Upper lobe of left lung (tissue), 6 donors: ENCODE measurements at regions not wholly inside any gene's neighbourhood (a gene's known extent, or its start where the extent isn't known, plus 50 kb on each side); places are given as distances from the start of the nearest gene placed in this dataset.
"Not testable (repeated sequence)": the region's sequence is repeated elsewhere in the genome, so short reads cannot be mapped to it uniquely, and the experiment has no call there.

Experiments
- ATAC-seq, 2 donors: fragments of 200-7000 bp; cut with Tn5 transposase; one replicate each; pipeline ENCODE4 v1.9.1; 2022; ENCODE audit warnings: mild to moderate bottlenecking in 2 of 2, moderate library complexity in 2 of 2; ENCODE audit not compliant: low FRiP score in 2 of 2
- DNase-seq, 2 donors: peaks; one replicate each; pipeline ENCODE4 v3.0.0-alpha.2; 2019 to 2020
- H3K27ac ChIP-seq, 4 donors: fragments of 200-600 bp; sonication (generic); one replicate each; pipeline ENCODE4 v1.5.1; 2016 to 2019
- H3K27me3 ChIP-seq, 4 donors: fragments of 200-600 bp; sonication (generic); one replicate each; pipeline ENCODE4 v1.5.1; 2017 to 2019
- H3K36me3 ChIP-seq, 4 donors: fragments of 200-600 bp; sonication (generic); one replicate each; pipeline ENCODE4 v1.5.1; 2016 to 2019
- H3K4me1 ChIP-seq, 4 donors: fragments of 200-600 bp; sonication (generic); one replicate each; pipeline ENCODE4 v1.5.1; 2018 to 2019
- H3K4me3 ChIP-seq, 4 donors: fragments of 200-600 bp; sonication (generic); one replicate each; pipeline ENCODE4 v1.5.1; 2017 to 2019; ENCODE audit warnings: mild to moderate bottlenecking in 2 of 4, moderate library complexity in 1 of 4
- H3K9me3 ChIP-seq, 4 donors: fragments of 200-600 bp; sonication (generic); one replicate each; pipeline ENCODE4 v1.5.1; 2018 to 2019
- CTCF ChIP-seq, 6 experiments: fragments of 450-650 bp in 4 of 6; fragments of 200-600 bp in 2 of 6; sonication (generic) in 2 of 6; IDR thresholded peaks; one replicate each; pipeline ENCODE4 v1.5.1; 2016 to 2019; ENCODE audit warnings: antibody characterized with exemption in 6 of 6
- EP300 ChIP-seq, 4 donors: sonication (generic); formaldehyde crosslinking; IDR thresholded peaks; one replicate each; pipeline ENCODE4 v1.5.1; 2017; ENCODE audit warnings: antibody characterized with exemption in 4 of 4, control low read depth in 2 of 4
- POLR2A ChIP-seq, 4 donors: fragments of 450-650 bp; IDR thresholded peaks; one replicate each; pipeline ENCODE4 v1.5.1; 2016 to 2017; ENCODE audit warnings: antibody characterized with exemption in 4 of 4, mild to moderate bottlenecking in 2 of 4
- POLR2AphosphoS5 ChIP-seq, 2 donors: sonication (generic); formaldehyde crosslinking; IDR thresholded peaks; one replicate each; pipeline ENCODE4 v1.5.1; 2017; ENCODE audit warnings: antibody characterized with exemption in 2 of 2
- WGBS, 2 donors: methylation state at CpG; one replicate each; pipeline ENCODE4 v1.1.5; 2017 to 2018; 5-methylcytosine and 5-hydroxymethylcytosine counted together
- donor health status: DM: no; HTN: no; CAD: no; lungs with moderate emphysema.
- donor health status: DM: no; HTN: yes; CAD: no; lungs with severe emphysema.

DNA sequence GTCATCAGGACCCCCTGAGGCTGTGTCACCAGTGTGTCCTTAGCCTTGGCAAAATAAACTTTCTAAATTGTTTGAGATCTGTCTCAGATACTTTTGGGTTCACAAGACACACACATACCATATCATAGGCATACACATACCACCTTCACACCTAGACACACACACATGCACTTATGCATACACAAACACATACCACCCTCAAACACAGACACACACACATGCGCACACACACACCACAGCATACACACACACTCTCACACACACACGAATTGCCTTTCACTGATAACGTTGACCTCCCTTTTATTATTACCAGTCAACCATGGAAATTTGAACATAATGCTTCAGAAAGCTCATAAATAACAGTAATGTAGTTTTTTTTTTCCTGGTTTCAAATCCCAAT is 108.6 kb upstream of the MYLIP start:
- no peaks in the 10 kb centered on the region for H3K4me1 ChIP-seq
- no peaks in the 10 kb centered on the region for H3K36me3 ChIP-seq
- DNase-seq (no peak), ATAC-seq (no peak)
- WGBS, 2 donors, result 90 to 92% methylated on average over 3 of the region's 3 CpGs
- no peak overlapping the region for H3K27ac ChIP-seq
- no peaks in the 10 kb centered on the region for H3K9me3 ChIP-seq
- H3K27me3 ChIP-seq, result no peaks in the 10 kb centered on the region
- TF ChIP-seq POLR2A (IDR thresholded peaks at IDR 0.05), result no peak
- no peak for TF ChIP-seq POLR2AphosphoS5 (IDR thresholded peaks at IDR 0.05)
- TF ChIP-seq CTCF (IDR thresholded peaks at IDR 0.05), result no peak
- TF ChIP-seq EP300 (IDR thresholded peaks at IDR 0.05), result no peak
- no peak overlapping the region for H3K4me3 ChIP-seq

- H3K27ac ChIP-seq, result no peak overlapping the region
- ATAC-seq (peak in 1 of 2 donors; percentile 49), DNase-seq (no peak)
- H3K27me3 ChIP-seq, result no peaks in the 10 kb centered on the region
- H3K4me3 ChIP-seq, result no peak overlapping the region
- 81 to 88% methylated on average over 3 of the region's 3 CpGs for WGBS, 2 donors
- no peaks in the 10 kb centered on the region for H3K9me3 ChIP-seq
- no peak for TF ChIP-seq EP300 (IDR thresholded peaks at IDR 0.05)
- no peak for TF ChIP-seq POLR2A (IDR thresholded peaks at IDR 0.05)
- TF ChIP-seq POLR2AphosphoS5 (IDR thresholded peaks at IDR 0.05), result no peak
- TF ChIP-seq CTCF (IDR thresholded peaks at IDR 0.05), result no peak
- no peaks in the 10 kb centered on the region for H3K4me1 ChIP-seq
- no peaks in the 10 kb centered on the region for H3K36me3 ChIP-seq
These were observed 109.4 kb upstream of the MYLIP start for GRCh38 chr6:16019462-16019861.

DNA sequence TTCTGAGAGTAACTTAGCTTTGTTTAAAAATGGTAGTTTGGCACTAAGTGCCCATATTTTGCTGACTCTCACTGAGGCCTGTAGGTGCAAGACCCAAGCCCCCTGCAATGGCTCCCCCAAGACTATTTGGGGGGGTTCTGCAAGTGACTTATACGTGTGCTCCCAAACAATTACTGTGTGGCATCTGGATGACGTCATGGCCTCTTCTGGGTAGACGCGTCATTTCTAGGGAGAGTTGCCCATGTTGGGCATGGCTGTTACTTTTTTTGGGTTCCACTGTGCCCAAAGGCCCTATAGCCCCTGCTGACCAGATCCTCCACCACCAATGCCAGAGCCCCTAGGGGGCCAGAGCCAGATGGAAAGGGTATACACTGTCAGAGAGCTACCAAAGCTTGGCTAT is 110.3 kb upstream of the MYLIP start:
- TF ChIP-seq POLR2AphosphoS5 (IDR thresholded peaks at IDR 0.05) (no peak), CTCF (IDR thresholded peaks at IDR 0.05) (no peak), POLR2A (IDR thresholded peaks at IDR 0.05) (no peak), EP300 (IDR thresholded peaks at IDR 0.05) (no peak)
- Histone ChIP-seq H3K36me3 (no peaks in the 10 kb centered on the region), H3K4me3 (no peak overlapping the region), H3K27ac (no peak overlapping the region), H3K27me3 (no peaks in the 10 kb centered on the region), H3K9me3 (no peaks in the 10 kb centered on the region), H3K4me1 (no peaks in the 10 kb centered on the region)
- DNase-seq, result no peak
- WGBS, 2 donors, result 98 to 100% methylated on average over 4 of the region's 4 CpGs
- peak in 1 of 2 donors; percentile 34 for ATAC-seq

GRCh38 chr6:16014325-16014724 is 114.6 kb upstream of the MYLIP start:
- not testable (repeated sequence) for H3K36me3 ChIP-seq, H3K27ac ChIP-seq, H3K4me3 ChIP-seq, H3K4me1 ChIP-seq, ATAC-seq, H3K27me3 ChIP-seq, DNase-seq, H3K9me3 ChIP-seq
- WGBS, 2 donors, result 71 to 96% methylated on average over 3 of the region's 3 CpGs

- WGBS, 2 donors, result 67 to 70% methylated on average over 3 of the region's 3 CpGs
- ATAC-seq, result no peak
- TF ChIP-seq POLR2AphosphoS5 (IDR thresholded peaks at IDR 0.05) (no peak), POLR2A (IDR thresholded peaks at IDR 0.05) (no peak), EP300 (IDR thresholded peaks at IDR 0.05) (no peak), CTCF (IDR thresholded peaks at IDR 0.05) (no peak)
These were observed 121.7 kb upstream of the MYLIP start for GRCh38 chr6:16007146-16007545.

More at GRCh38 chr6:16007146-16007545, 121.7 kb upstream of the MYLIP start:
- H3K27me3 ChIP-seq, result no peaks in the 10 kb centered on the region
- H3K36me3 ChIP-seq, result no peaks in the 10 kb centered on the region
- no peak overlapping the region for H3K4me3 ChIP-seq
- no peaks in the 10 kb centered on the region for H3K9me3 ChIP-seq
- no peak for DNase-seq
- H3K4me1 ChIP-seq, result no peaks in the 10 kb centered on the region
- no peak overlapping the region for H3K27ac ChIP-seq
